ENCODE measurements at regions not wholly inside any gene's neighbourhood (a gene's known extent, or its start where the extent isn't known, plus 50 kb on each side); places are given as distances from the start of the nearest gene placed in this dataset.
"Not testable (repeated sequence)": the region's sequence is repeated elsewhere in the genome, so short reads cannot be mapped to it uniquely, and the experiment has no call there.

- Histone ChIP-seq H3K9me3 (replicated peaks in 1 of 11) (no peaks in the 10 kb centered on the region), H3K27ac (no peak overlapping the region)
- TF ChIP-seq Cebpa-rat (IDR thresholded peaks at IDR 0.05) = no peak
These were observed 317.1 kb upstream of the COL8A1 start for GRCh38 chr3:99321261-99321660.

GRCh38 chr3:99319961-99320360, 318.4 kb upstream of the COL8A1 start:
- Histone ChIP-seq H3K4me2 (no peak overlapping the region), H3K4me3 (no peak overlapping the region), H3K27me3 (no peaks in the 10 kb centered on the region), H3K9me3 (replicated peaks in 1 of 11) (no peaks in the 10 kb centered on the region), H3K27ac (no peak overlapping the region), H4K20me1 (no peaks in the 10 kb centered on the region), H3K9ac (no peak overlapping the region), H3K4me1 (no peaks in the 10 kb centered on the region), H3K36me3 (no peaks in the 10 kb centered on the region)
- TF ChIP-seq Cebpa-rat (IDR thresholded peaks at IDR 0.05) = no peak

More at GRCh38 chr3:99321261-99321660, 317.1 kb upstream of the COL8A1 start:
- no peaks in the 10 kb centered on the region for H3K36me3 ChIP-seq
- H3K4me3 ChIP-seq = no peak overlapping the region
- H3K27me3 ChIP-seq = no peaks in the 10 kb centered on the region
- H4K20me1 ChIP-seq = no peaks in the 10 kb centered on the region
- H3K4me1 ChIP-seq = no peaks in the 10 kb centered on the region
- H3K9ac ChIP-seq = no peak overlapping the region
- H3K4me2 ChIP-seq = no peak overlapping the region

GRCh38 chr3:99319450-99319849, 318.9 kb upstream of the COL8A1 start:
- Histone ChIP-seq H3K27me3 (no peaks in the 10 kb centered on the region), H4K20me1 (no peaks in the 10 kb centered on the region), H3K9me3 (replicated peaks in 1 of 11) (no peaks in the 10 kb centered on the region), H3K4me2 (no peak overlapping the region), H3K36me3 (no peaks in the 10 kb centered on the region), H3K27ac (no peak overlapping the region), H3K4me3 (no peak overlapping the region), H3K4me1 (no peaks in the 10 kb centered on the region), H3K9ac (no peak overlapping the region)
- no peak for TF ChIP-seq Cebpa-rat (IDR thresholded peaks at IDR 0.05)

GRCh38 chr3:99317201-99317600, 321.2 kb upstream of the COL8A1 start:
- Histone ChIP-seq H3K27me3 (no peaks in the 10 kb centered on the region), H3K36me3 (no peaks in the 10 kb centered on the region), H3K4me2 (no peak overlapping the region), H3K4me1 (no peaks in the 10 kb centered on the region), H3K4me3 (no peak overlapping the region), H3K9me3 (replicated peaks in 1 of 11) (no peaks in the 10 kb centered on the region), H3K27ac (no peak overlapping the region), H3K9ac (no peak overlapping the region), H4K20me1 (no peaks in the 10 kb centered on the region)
- no peak for TF ChIP-seq Cebpa-rat (IDR thresholded peaks at IDR 0.05)

GRCh38 chr3:99315896-99316295, 322.5 kb upstream of the COL8A1 start:
- no peak overlapping the region for H3K9ac ChIP-seq
- no peaks in the 10 kb centered on the region for H4K20me1 ChIP-seq
- H3K4me2 ChIP-seq = no peak overlapping the region
- peaks cover 0 to 5% (median 0%) of the 10 kb centered on the region in 11 experiments; a peak in 2 of 22 replicates for H3K9me3 ChIP-seq (replicated peaks in 1 of 11)
- H3K27ac ChIP-seq = no peak overlapping the region
- H3K4me3 ChIP-seq = no peak overlapping the region
- H3K36me3 ChIP-seq = no peaks in the 10 kb centered on the region
- H3K27me3 ChIP-seq = no peaks in the 10 kb centered on the region
- TF ChIP-seq Cebpa-rat (IDR thresholded peaks at IDR 0.05) = no peak
- H3K4me1 ChIP-seq = no peaks in the 10 kb centered on the region

DNA sequence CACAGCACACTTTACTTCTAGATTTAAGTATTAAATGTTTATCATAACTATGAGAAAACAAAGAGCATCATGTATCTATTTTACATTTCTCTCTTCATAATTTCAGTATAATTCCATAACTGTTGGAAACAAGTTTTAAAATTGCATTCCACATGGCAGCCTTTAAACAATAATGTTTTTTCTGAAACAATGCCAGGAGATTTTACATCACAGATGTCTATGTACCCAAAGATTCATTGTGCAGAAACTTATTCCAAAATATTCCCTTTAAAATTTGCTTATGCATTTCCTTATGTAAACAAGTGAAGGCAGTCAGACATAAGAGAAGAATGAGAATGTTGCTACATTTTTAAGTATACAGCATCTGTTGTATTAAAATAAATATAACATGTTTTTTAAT, 324.9 kb upstream of the COL8A1 start:
- no peaks in the 10 kb centered on the region for H4K20me1 ChIP-seq
- H3K4me1 ChIP-seq = no peaks in the 10 kb centered on the region
- no peaks in the 10 kb centered on the region for H3K36me3 ChIP-seq
- H3K4me3 ChIP-seq = no peak overlapping the region
- no peak overlapping the region for H3K27ac ChIP-seq
- H3K4me2 ChIP-seq = no peak overlapping the region
- peaks cover 1 to 24% (median 11%) of the 10 kb centered on the region in 11 experiments; a peak in 18 of 22 replicates for H3K9me3 ChIP-seq (replicated peaks in 1 of 11)
- H3K27me3 ChIP-seq = no peaks in the 10 kb centered on the region
- no peak overlapping the region for H3K9ac ChIP-seq
- no peak for TF ChIP-seq Cebpa-rat (IDR thresholded peaks at IDR 0.05)

GRCh38 chr3:99298661-99299060, 339.7 kb upstream of the COL8A1 start:
- H3K27me3 ChIP-seq = no peaks in the 10 kb centered on the region
- no peaks in the 10 kb centered on the region for H3K36me3 ChIP-seq
- no peak overlapping the region for H3K9ac ChIP-seq
- no peak for TF ChIP-seq Cebpa-rat (IDR thresholded peaks at IDR 0.05)
- no peaks in the 10 kb centered on the region for H3K4me1 ChIP-seq
- no peaks in the 10 kb centered on the region for H4K20me1 ChIP-seq
- H3K27ac ChIP-seq = no peak overlapping the region
- no peak overlapping the region for H3K4me3 ChIP-seq
- no peaks in the 10 kb centered on the region for H3K9me3 ChIP-seq (replicated peaks in 1 of 11)
- H3K4me2 ChIP-seq = no peak overlapping the region

- Histone ChIP-seq H3K27me3 (no peaks in the 10 kb centered on the region), H3K9me3 (replicated peaks in 1 of 11) (no peaks in the 10 kb centered on the region), H3K36me3 (no peaks in the 10 kb centered on the region), H3K4me1 (no peaks in the 10 kb centered on the region), H4K20me1 (no peaks in the 10 kb centered on the region), H3K27ac (no peak overlapping the region), H3K4me3 (no peak overlapping the region), H3K4me2 (no peak overlapping the region), H3K9ac (no peak overlapping the region)
- no peak for TF ChIP-seq Cebpa-rat (IDR thresholded peaks at IDR 0.05)
These were observed 342.6 kb upstream of the COL8A1 start for GRCh38 chr3:99295836-99296235.

DNA sequence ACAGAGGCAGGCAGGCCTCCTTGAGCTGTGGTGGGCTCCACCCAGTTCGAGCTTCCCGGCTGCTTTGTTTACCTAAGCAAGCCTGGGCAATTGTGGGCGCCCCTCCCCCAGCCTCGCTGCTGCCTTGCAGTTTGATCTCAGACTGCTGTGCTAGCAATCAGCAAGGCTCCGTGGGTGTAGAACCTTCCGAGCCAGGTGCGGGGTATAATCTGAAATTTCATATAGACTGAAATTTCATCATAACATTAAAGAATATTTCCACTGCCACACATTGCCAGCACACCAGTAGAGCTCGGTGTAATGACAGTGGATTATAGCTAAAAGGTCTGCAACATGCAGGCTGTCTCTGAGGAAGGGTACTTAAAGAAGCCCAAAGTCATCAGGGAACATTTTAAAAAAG, 344.3 kb upstream of the COL8A1 start:
- H3K27me3 ChIP-seq; H3K27ac ChIP-seq; H3K9me3 ChIP-seq (replicated peaks in 1 of 11); H3K4me1 ChIP-seq; H3K9ac ChIP-seq; H4K20me1 ChIP-seq; H3K36me3 ChIP-seq; H3K4me2 ChIP-seq; H3K4me3 ChIP-seq: not testable (repeated sequence)

GRCh38 chr3:99287876-99288275, 350.5 kb upstream of the COL8A1 start:
- Histone ChIP-seq H3K4me1 (no peaks in the 10 kb centered on the region), H4K20me1 (no peaks in the 10 kb centered on the region), H3K27ac (no peak overlapping the region), H3K9ac (no peak overlapping the region), H3K4me3 (no peak overlapping the region), H3K4me2 (no peak overlapping the region), H3K36me3 (no peaks in the 10 kb centered on the region), H3K9me3 (replicated peaks in 1 of 11) (peaks cover 5 to 13% (median 11%) of the 10 kb centered on the region in 11 experiments; a peak in 16 of 22 replicates), H3K27me3 (no peaks in the 10 kb centered on the region)
- TF ChIP-seq Cebpa-rat (IDR thresholded peaks at IDR 0.05) = no peak
